Naive thymus-derived CD4-positive, alpha-beta T cell (primary cell): ENCODE measurements at regions not wholly inside any gene's neighbourhood (a gene's known extent, or its start where the extent isn't known, plus 50 kb on each side); places are given as distances from the start of the nearest gene placed in this dataset.
"Not testable (repeated sequence)": the region's sequence is repeated elsewhere in the genome, so short reads cannot be mapped to it uniquely, and the experiment has no call there.

Source experiments
- ATAC-seq: fragments of 150-1000 bp; cut with Tn5 transposase; 2 replicates; pipeline ENCODE4 v1.10.0; 2021; ENCODE audit warnings: mild to moderate bottlenecking, moderate library complexity
- CTCF ChIA-PET: fragments of 350-600 bp; sonication (Branson Sonifier 250); formaldehyde crosslinking; loops from one replicate; lab custom pipeline; 2021; ENCODE audit warnings: antibody characterized with exemption; lab: Charles Lee
- POLR2A ChIA-PET: fragments of 350-600 bp; sonication (Branson Sonifier 250); formaldehyde crosslinking; loops from one replicate; lab custom pipeline; 2021; ENCODE audit warnings: antibody characterized with exemption, inconsistent platforms; lab: Charles Lee
- DNase-seq, 9 donors: peaks; one replicate each; pipeline versions ENCODE4 v3.0.0 to v3.0.0-alpha.2; 2020 to 2022; ENCODE audit warnings: mixed read lengths in 1 of 9
- H3K27ac ChIP-seq: one replicate; pipeline ENCODE4 v1.7.0; 2013; ENCODE audit warnings: mild to moderate bottlenecking, low read depth, low read length, moderate library complexity
- H3K27me3 ChIP-seq, 2 donors: one replicate each; pipeline ENCODE4 v1.7.0; 2013; ENCODE audit warnings: low read length in 2 of 2, mild to moderate bottlenecking in 2 of 2, moderate library complexity in 2 of 2; ENCODE audit not compliant: control insufficient read depth in 2 of 2, insufficient read depth in 2 of 2
- H3K36me3 ChIP-seq, 3 experiments: 1 replicate in 2 of 3; 2 replicates in 1 of 3; pipeline ENCODE4 v1.7.0; 2013; ENCODE audit warnings: low read length in 3 of 3, mild to moderate bottlenecking in 3 of 3, moderate library complexity in 1 of 3; ENCODE audit not compliant: insufficient read depth in 3 of 3, control insufficient read depth in 2 of 3
- H3K4me1 ChIP-seq, 2 donors: one replicate each; pipeline ENCODE4 v1.7.0; 2013; ENCODE audit warnings: low read length in 2 of 2, mild to moderate bottlenecking in 2 of 2, moderate library complexity in 1 of 2; ENCODE audit not compliant: control insufficient read depth in 2 of 2, insufficient read depth in 2 of 2
- H3K4me3 ChIP-seq: 2 replicates; pipeline ENCODE4 v1.7.0; 2013; ENCODE audit warnings: mild to moderate bottlenecking, low read length
- H3K9me3 ChIP-seq, 3 experiments: 1 replicate in 2 of 3; 2 replicates in 1 of 3; pipeline ENCODE4 v1.7.0; 2013; ENCODE audit warnings: low read length in 3 of 3; ENCODE audit not compliant: control insufficient read depth in 2 of 3
- H3K27ac Mint-ChIP-seq, 9 donors: one replicate each; pipeline ENCODE4 v1.8.0; 2020 to 2022; ENCODE audit warnings: mixed read lengths in 9 of 9, mild to moderate bottlenecking in 8 of 9, moderate library complexity in 5 of 9, inconsistent platforms in 2 of 9
- H3K27me3 Mint-ChIP-seq, 5 donors: one replicate each; pipeline ENCODE4 v1.8.0; 2021 to 2022; ENCODE audit warnings: mixed read lengths in 5 of 5, mild to moderate bottlenecking in 1 of 5
- H3K36me3 Mint-ChIP-seq, 5 donors: one replicate each; pipeline ENCODE4 v1.8.0; 2020 to 2022; ENCODE audit warnings: mixed read lengths in 5 of 5, mild to moderate bottlenecking in 3 of 5, inconsistent platforms in 1 of 5
- H3K4me1 Mint-ChIP-seq, 7 donors: one replicate each; pipeline ENCODE4 v1.8.0; 2020 to 2022; ENCODE audit warnings: mixed read lengths in 7 of 7, mild to moderate bottlenecking in 3 of 7, inconsistent platforms in 1 of 7
- H3K4me3 Mint-ChIP-seq, 10 donors: one replicate each; pipeline ENCODE4 v1.8.0; 2020 to 2022; ENCODE audit warnings: mild to moderate bottlenecking in 10 of 10, mixed read lengths in 10 of 10, moderate library complexity in 6 of 10, inconsistent platforms in 2 of 10
- H3K9me3 Mint-ChIP-seq, 11 donors: one replicate each; pipeline ENCODE4 v1.8.0; 2020 to 2022; ENCODE audit warnings: mixed read lengths in 11 of 11, mild to moderate bottlenecking in 4 of 11, inconsistent platforms in 1 of 11, moderate library complexity in 1 of 11
- intact Hi-C, 2 donors: fragments of 100-400 bp; cut with micrococcal nuclease; formaldehyde crosslinking; loops; one replicate each; pipeline ENCODE4 v1.15.1; 2023

DNA sequence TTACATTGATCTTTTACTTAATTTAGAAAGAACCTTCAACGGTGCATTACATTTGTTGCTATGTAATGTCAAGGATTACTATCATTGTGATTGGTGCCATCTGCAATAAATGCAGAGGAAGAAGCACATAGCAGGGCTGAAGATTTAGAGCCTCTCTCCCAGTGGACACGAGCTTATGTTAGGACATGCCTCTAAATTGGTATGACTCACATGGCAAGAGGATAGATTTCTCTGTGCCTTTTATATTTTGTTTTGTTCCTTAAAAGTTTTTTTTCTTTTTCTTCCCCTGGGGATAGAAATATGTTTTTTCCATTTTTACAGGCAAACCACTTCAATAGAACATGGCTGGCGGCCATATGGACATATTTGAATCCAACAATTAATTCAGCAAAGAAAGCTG lies 205.0 kb upstream of the HAND2 start:
- Histone ChIP-seq H3K9me3 (no peaks in the 10 kb centered on the region), H3K27me3 (no peaks in the 10 kb centered on the region)
- CTCF ChIA-PET, result no interaction called here

DNA sequence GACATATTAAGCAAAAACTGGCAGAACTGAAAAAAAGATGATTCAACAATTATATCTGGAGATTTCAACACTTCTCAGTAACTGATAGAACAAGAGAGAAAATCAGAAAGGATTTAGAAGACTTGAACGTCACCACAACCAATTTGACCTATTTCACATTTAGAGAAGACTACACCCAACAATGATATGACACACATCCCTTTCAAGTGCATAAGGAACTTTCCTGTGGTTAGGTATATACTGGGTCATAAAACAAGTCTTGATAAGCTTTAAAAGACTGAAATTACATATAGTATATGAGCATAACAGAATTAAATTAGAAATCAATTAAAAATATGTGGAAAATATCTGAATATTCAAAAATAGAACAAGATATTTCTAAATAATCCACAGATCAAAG lies 201.2 kb upstream of the HAND2 start:
- Histone ChIP-seq H3K4me3 (no peak overlapping the region), H3K27ac (no peak overlapping the region), H3K4me1 (no peaks in the 10 kb centered on the region), H3K9me3 (no peaks in the 10 kb centered on the region), H3K27me3 (no peaks in the 10 kb centered on the region), H3K36me3 (no peaks in the 10 kb centered on the region)
- H3K27me3 Mint-ChIP-seq, result peaks cover 0 to 5% (median 3%) of the 10 kb centered on the region in 5 donors
- intact Hi-C loops, result no loop called here
- CTCF ChIA-PET, result no interaction called here
- ATAC-seq, result no peak
- no peak overlapping the region for H3K27ac Mint-ChIP-seq
- POLR2A ChIA-PET, result no interaction called here
- no peak overlapping the region for H3K4me3 Mint-ChIP-seq
- DNase-seq, result no peak
- no peaks in the 10 kb centered on the region for H3K4me1 Mint-ChIP-seq
- peaks cover 0 to 5% (median 0%) of the 10 kb centered on the region in 5 donors for H3K36me3 Mint-ChIP-seq
- H3K9me3 Mint-ChIP-seq, result peaks cover 2 to 30% (median 12%) of the 10 kb centered on the region in 11 donors

More for the DNA sequence above, 205.0 kb upstream of the HAND2 start:
- H3K4me1 ChIP-seq, result no peaks in the 10 kb centered on the region
- no peaks in the 10 kb centered on the region for H3K4me1 Mint-ChIP-seq
- H3K36me3 ChIP-seq, result no peaks in the 10 kb centered on the region
- ATAC-seq, result no peak
- POLR2A ChIA-PET, result no interaction called here
- H3K27ac ChIP-seq, result no peak overlapping the region
- no peak overlapping the region for H3K4me3 ChIP-seq
- intact Hi-C loops, result no loop called here
- H3K4me3 Mint-ChIP-seq, result no peak overlapping the region
- H3K27me3 Mint-ChIP-seq, result peaks cover 0 to 4% (median 0%) of the 10 kb centered on the region in 5 donors
- no peak overlapping the region for H3K27ac Mint-ChIP-seq
- H3K9me3 Mint-ChIP-seq, result peaks cover 0 to 12% (median 4%) of the 10 kb centered on the region in 11 donors
- no peak for DNase-seq
- no peaks in the 10 kb centered on the region for H3K36me3 Mint-ChIP-seq

DNA sequence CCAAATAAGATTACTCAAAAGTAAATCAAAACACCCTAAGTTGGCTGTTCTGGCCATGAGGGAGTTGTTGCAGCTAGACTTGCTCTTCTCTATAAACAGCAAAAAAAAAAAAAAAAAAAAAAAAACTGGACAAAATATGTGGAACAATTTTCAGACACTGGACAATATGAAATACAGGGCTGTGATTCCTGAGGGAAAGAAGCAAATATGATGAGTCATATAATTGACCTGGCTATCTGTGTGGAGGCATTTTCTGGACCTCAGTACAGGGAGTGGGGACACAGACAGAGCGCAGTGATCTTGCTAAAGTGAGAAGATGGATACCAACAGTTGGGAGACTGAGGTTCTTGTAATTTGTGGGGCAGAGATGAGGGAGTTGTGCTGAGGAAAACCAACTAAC lies 192.0 kb upstream of the HAND2 start:
- Mint-ChIP-seq H3K4me3 (no peak overlapping the region), H3K27ac (no peak overlapping the region), H3K36me3 (peaks cover 0 to 12% (median 0%) of the 10 kb centered on the region in 5 donors), H3K27me3 (peaks cover 0 to 5% (median 2%) of the 10 kb centered on the region in 5 donors), H3K9me3 (peaks cover 4 to 37% (median 13%) of the 10 kb centered on the region in 11 donors), H3K4me1 (no peaks in the 10 kb centered on the region)
- no peaks in the 10 kb centered on the region for H3K4me1 ChIP-seq
- no peaks in the 10 kb centered on the region for H3K9me3 ChIP-seq
- H3K27ac ChIP-seq, result no peak overlapping the region
- ChIA-PET CTCF (no interaction called here), POLR2A (no interaction called here)
- ATAC-seq, result no peak
- no peaks in the 10 kb centered on the region for H3K36me3 ChIP-seq
- H3K4me3 ChIP-seq, result no peak overlapping the region
- H3K27me3 ChIP-seq, result no peaks in the 10 kb centered on the region
- intact Hi-C loops, result no loop called here
- DNase-seq, result no peak

DNA sequence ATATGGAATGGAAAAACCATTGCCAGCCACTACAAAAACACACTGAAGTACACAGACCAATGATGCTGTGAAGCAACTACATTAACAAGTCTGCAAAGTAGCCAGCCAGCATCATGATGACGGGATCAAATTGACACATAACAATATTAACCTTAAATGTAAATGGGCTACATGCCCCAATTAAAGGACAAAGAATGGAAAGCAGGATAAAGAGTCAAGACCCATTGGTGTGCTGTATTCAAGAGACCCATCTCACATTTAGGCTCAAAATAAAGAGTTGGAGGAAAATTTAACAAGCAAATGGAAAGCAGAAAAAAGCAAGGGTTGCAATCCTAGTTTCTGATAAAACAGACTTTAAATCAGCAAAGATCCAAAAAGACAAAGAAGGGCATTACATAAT lies 188.5 kb upstream of the HAND2 start:
- H3K27me3 Mint-ChIP-seq, intact Hi-C loops, H3K27me3 ChIP-seq, H3K27ac ChIP-seq, H3K27ac Mint-ChIP-seq, ATAC-seq, H3K9me3 ChIP-seq, DNase-seq, CTCF ChIA-PET, H3K36me3 ChIP-seq, H3K4me1 Mint-ChIP-seq, H3K4me1 ChIP-seq, H3K4me3 ChIP-seq, POLR2A ChIA-PET, H3K4me3 Mint-ChIP-seq: not testable (repeated sequence)
- Mint-ChIP-seq H3K36me3 (peaks cover 0 to 12% (median 0%) of the 10 kb centered on the region in 5 donors), H3K9me3 (peaks cover 4 to 38% (median 14%) of the 10 kb centered on the region in 11 donors)

DNA sequence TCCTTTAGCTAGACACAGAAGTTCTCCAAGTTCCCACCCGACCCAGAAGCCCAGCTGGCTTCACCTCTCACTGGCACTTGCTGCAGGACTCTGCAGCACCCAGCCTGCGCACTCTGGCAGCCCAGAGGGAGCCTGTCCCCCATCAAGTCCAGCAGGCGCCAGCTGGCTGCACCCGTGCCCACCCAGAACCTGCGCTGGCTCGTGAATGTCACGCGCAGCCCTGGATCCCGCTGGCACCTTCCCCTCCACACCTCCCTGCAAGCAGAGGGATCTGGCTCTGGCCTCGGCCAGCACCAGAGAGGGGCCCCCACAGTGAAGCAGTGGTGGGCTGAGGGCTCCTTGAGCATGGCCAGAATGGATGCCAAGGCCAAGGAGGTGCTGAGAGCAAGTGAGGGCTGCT lies 187.6 kb upstream of the HAND2 start:
- Histone ChIP-seq H3K9me3 (no peaks in the 10 kb centered on the region), H3K4me1 (no peaks in the 10 kb centered on the region), H3K36me3 (no peaks in the 10 kb centered on the region), H3K27me3 (no peaks in the 10 kb centered on the region), H3K4me3 (no peak overlapping the region), H3K27ac (no peak overlapping the region)
- Mint-ChIP-seq H3K36me3 (peaks cover 0 to 12% (median 0%) of the 10 kb centered on the region in 5 donors), H3K9me3 (peaks cover 2 to 38% (median 14%) of the 10 kb centered on the region in 11 donors), H3K27me3 (peaks cover 0 to 5% (median 4%) of the 10 kb centered on the region in 5 donors), H3K4me3 (no peak overlapping the region), H3K27ac (no peak overlapping the region), H3K4me1 (no peaks in the 10 kb centered on the region)
- intact Hi-C loops, result no loop called here
- ChIA-PET POLR2A (no interaction called here), CTCF (no interaction called here)
- no peak for DNase-seq
- no peak for ATAC-seq

DNA sequence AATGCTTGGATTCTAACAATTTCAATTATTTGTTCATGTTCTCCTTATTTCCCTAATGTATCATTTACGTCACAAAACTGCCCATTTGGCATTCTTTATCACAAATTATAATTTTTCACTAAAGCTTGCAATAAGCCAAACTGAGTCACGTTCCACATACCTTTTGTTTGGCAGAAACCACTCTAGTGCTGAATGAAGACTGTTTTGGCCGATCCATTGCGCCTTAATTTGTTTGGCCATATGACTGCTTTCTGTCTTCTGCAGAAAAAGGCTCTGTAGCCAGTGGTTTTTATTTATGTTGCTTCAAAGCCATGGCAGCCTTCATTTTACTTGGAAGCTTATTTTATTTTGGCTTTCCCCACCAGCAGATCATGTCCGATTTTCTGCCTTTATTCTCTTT lies 184.4 kb upstream of the HAND2 start:
- Histone ChIP-seq H3K27me3 (no peaks in the 10 kb centered on the region), H3K36me3 (no peaks in the 10 kb centered on the region), H3K4me3 (no peak overlapping the region), H3K4me1 (no peaks in the 10 kb centered on the region), H3K27ac (no peak overlapping the region), H3K9me3 (no peaks in the 10 kb centered on the region)
- CTCF ChIA-PET, result no interaction called here
- Mint-ChIP-seq H3K27ac (no peak overlapping the region), H3K27me3 (peaks cover 0 to 7% (median 4%) of the 10 kb centered on the region in 5 donors), H3K4me1 (no peaks in the 10 kb centered on the region), H3K9me3 (peaks cover 2 to 25% (median 11%) of the 10 kb centered on the region in 11 donors), H3K4me3 (no peak overlapping the region), H3K36me3 (peaks cover 0 to 12% (median 0%) of the 10 kb centered on the region in 5 donors)
- ATAC-seq (no peak), DNase-seq (no peak)
- intact Hi-C loops, result no loop called here
- POLR2A ChIA-PET, result no interaction called here

DNA sequence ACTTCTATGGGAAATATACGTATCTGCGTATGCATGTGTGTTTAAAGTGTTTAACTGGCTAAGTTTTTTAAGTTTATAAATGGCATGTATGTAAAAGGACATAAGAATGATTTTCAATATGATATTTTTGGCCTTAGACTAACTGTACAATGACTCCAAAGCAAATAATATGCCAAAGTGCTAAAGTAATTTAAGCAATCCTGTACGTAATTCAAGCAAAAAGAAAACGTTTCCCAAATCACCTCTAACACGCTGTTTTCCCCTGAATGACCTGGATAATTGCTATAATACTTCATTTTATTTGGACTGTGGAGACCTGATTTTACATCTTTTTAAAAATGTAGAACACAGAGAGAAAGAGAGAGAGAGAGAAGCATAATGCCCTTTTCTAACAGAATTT lies 183.0 kb upstream of the HAND2 start:
- Mint-ChIP-seq H3K36me3 (no peaks in the 10 kb centered on the region), H3K4me1 (no peaks in the 10 kb centered on the region), H3K4me3 (no peak overlapping the region), H3K27ac (no peak overlapping the region), H3K27me3 (peaks cover 0 to 7% (median 4%) of the 10 kb centered on the region in 5 donors), H3K9me3 (peaks cover 0 to 11% (median 5%) of the 10 kb centered on the region in 11 donors)
- ChIA-PET CTCF (no interaction called here), POLR2A (no interaction called here)
- Histone ChIP-seq H3K9me3 (no peaks in the 10 kb centered on the region), H3K36me3 (no peaks in the 10 kb centered on the region), H3K27ac (no peak overlapping the region), H3K4me1 (no peaks in the 10 kb centered on the region), H3K4me3 (no peak overlapping the region), H3K27me3 (no peaks in the 10 kb centered on the region)
- ATAC-seq, result no peak
- no peak for DNase-seq
- intact Hi-C loops, result no loop called here
